ENCODE measurements at regions not wholly inside any gene's neighbourhood (a gene's known extent, or its start where the extent isn't known, plus 50 kb on each side); places are given as distances from the start of the nearest gene placed in this dataset.
"Not testable (repeated sequence)": the region's sequence is repeated elsewhere in the genome, so short reads cannot be mapped to it uniquely, and the experiment has no call there.

- no peak for DNase-seq (ENCODE audit: low spot score)
Measured at GRCh38 chr7:157467496-157468212, 130.8 kb downstream of the DNAJB6 start.

- DNase-seq (ENCODE audit: low spot score): no peak
Measured at GRCh38 chr7:157468221-157469111, 131.7 kb downstream of the DNAJB6 start.

DNA sequence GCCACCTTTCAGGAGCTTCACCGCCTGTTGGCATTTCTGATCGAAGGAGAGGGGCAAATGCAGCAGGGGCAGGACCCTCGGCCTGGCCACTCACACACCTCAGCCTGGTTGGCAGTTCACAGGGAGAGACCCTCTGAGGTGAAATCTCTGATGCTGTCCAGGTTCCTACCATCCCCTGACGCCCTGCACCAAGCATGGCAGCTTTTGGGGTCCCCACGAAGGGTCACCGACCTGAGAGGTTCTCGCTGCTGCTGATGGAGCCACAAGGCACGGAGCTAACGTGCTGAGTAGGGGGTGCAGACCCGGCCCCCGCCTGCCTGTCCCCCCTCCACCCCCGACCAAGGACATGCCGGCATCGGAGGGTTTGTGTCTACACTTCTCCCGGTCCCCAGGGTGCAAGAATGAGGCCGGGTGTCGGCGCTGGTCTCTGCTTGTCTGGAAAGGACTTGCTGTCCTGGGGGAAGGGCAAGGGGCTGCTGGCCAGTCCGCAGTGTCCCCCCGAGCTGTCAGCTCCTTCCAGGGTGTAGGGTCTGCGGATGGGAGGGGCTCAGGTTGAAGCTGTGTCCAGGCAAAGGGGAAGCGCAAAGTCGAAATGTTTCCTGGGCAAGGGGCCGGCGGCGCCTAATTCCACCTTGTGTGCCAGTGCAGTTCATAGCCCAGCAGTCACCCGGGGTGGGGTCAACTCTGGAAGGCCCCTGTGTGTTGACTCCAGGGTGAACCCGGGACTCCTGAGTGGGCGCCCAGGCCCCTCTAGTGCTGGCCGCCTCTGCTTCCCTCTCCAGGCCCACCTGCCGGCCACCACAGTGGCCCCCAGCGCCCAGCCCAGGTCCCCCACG is 132.6 kb downstream of the DNAJB6 start:
- no peak for DNase-seq (ENCODE audit: low spot score)

DNA sequence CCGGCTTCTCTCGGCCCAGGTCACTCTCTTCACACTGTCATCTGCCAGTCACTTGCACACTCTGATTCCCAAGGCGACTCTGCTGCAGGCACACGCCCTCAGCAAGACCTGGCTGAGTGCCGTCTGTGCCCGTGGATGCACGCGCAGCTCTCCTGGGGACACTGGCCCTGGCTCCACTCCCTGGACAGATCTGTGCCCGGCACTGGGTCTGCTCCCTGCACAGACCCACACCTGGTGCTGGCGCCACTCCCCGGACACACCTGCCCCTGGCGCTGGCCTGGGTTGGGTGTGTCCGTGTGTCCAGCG is 133.2 kb downstream of the DNAJB6 start:
- DNase-seq (ENCODE audit: low spot score): no peak

GRCh38 chr7:157470701-157471131 is 133.9 kb downstream of the DNAJB6 start:
- no peak for DNase-seq (ENCODE audit: low spot score)

- no peak for DNase-seq (ENCODE audit: low spot score)
Measured at GRCh38 chr7:157471259-157472125, 134.7 kb downstream of the DNAJB6 start.

GRCh38 chr7:157472311-157473050 is 135.7 kb downstream of the DNAJB6 start:
- no peak for DNase-seq (ENCODE audit: low spot score)

DNA sequence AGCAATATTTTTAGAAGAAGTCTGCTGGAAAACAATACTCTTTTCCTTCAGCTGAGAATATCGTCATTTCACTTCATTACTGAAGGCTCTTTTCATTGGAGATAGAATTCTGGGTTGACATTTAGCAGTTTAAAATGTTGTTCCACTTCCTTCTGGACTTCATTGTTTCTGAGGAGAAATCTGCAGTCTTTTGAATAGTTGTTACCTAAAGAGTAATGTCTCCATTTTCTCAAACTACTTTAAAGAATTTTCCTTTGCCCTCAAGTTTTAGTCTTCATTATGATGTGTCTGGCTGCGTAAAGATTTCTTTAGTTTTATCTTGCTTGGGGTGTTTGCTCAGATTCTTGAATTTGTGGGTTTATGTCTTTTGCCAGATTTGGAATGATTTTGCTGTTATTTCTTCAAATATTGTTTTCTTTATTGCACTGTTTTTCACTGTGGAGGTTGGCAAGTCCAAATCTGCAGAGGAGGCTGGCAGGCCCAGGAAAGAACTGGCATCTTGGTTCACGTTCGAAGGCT is 136.3 kb downstream of the DNAJB6 start:
- DNase-seq (ENCODE audit: low spot score): no peak

DNA sequence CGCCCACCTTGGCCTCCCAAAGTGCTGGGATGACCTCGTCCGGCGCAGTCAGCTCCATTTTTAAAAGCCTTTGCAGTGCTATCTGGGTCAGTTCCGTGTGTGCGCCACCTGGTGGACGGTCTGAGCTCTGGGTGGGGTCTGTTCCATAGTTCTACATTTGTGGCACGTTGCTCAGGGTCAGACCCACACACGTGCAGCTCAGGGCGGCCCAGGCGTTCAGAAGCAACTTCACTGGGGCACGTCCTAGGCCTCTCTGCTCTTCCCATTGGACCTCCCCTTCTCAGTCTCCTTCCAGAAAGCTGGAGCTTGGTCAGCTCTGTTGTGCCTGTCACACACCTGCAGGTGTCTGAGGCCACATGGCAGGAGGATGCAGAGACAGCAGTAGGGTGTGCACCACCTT is 137.9 kb downstream of the DNAJB6 start:
- DNase-seq (ENCODE audit: low spot score): no peak

DNA sequence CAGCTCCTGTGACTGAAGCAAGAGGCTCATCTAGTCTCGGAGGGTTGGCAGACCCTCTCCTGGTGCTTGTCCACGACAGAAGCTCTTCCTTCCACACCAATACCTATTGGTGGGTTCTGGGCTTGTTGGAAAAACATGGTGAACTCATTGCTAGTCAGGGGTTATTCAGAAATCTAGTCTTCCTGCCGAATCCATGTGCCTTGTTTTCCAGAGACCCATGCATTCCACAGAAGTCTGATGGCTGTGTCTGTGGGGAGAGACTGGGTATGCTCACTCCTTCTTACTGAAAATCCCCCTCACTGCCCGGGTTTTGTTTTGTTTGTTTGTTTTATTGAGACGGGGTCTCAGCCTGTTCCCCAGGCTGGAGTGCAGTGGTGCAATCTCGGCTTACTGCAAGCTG is 138.3 kb downstream of the DNAJB6 start:
- no peak for DNase-seq (ENCODE audit: low spot score)

DNA sequence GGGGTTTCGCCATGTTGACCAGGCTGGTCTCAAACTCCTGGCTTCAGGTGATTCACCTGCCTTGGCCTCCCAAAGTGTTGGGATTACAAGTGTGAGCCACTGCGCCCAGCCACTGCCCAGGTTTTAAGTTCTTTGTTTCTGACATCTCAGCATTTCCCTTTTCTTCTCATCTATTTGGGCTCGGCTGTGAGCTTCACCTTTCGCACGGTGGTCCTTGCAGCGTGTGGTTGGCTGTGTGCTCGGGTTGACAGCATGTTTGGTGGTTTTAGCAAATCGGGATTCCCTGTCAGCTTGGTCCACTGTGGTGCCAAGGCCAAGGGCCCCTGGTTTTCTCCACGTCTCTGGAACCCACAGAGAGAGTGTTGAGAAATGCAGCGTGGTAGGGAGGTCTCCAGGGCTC is 138.8 kb downstream of the DNAJB6 start:
- no peak for DNase-seq (ENCODE audit: low spot score)

DNA sequence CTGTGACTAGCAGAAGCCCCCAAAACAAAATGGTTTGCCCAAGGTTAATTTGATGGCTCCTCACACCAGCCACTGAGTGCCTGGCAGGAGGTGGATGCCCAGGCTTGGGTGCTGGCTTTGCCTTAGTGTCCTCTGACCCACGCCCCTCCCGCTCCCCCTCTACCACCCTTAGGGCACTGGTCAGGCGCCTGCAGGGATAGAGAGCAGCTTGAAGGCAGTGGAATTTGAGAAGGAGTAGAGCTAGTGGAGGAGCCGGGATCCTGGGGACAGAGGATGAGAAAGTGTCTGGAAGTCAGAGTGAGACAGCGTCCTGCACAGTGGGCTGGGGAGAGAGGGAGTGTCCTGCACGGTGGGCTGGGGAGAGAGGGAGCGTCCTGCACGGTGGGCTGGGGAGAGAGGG is 139.4 kb downstream of the DNAJB6 start:
- no peak for DNase-seq (ENCODE audit: low spot score)

- DNase-seq (ENCODE audit: low spot score): no peak
Measured at GRCh38 chr7:157476654-157477549, 140.1 kb downstream of the DNAJB6 start.

GRCh38 chr7:157477550-157478212 is 140.9 kb downstream of the DNAJB6 start:
- DNase-seq (ENCODE audit: low spot score): no peak

GRCh38 chr7:157478611-157479010 is 141.8 kb downstream of the DNAJB6 start:
- not testable (repeated sequence) for DNase-seq (ENCODE audit: low spot score)

GRCh38 chr7:157479326-157479725 is 142.5 kb downstream of the DNAJB6 start:
- no peak for DNase-seq (ENCODE audit: low spot score)

- DNase-seq (ENCODE audit: low spot score): no peak
Measured at GRCh38 chr7:157480371-157481050, 143.7 kb downstream of the DNAJB6 start.

DNA sequence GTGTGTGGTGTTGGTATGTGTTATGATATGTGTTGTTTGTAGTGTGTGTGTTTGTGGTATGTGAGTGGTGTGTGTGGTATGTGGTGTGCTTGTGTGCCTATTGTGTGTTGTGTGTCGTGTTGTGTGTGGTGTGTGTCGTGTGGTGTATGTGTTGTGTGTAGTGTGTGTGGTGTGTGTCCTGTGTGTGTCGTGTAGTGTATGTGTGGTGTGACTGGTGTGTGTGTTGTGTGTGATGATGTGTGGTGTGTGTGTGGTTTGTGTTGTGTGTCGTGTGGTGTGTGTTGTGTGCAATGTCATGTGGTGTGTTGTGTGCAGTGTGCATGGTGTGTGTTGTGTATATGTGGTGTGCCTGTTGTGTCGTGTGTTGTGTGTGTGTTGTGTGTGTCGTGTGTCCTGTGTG is 144.6 kb downstream of the DNAJB6 start:
- no peak for DNase-seq (ENCODE audit: low spot score)
